ENCODE measurements at regions not wholly inside any gene's neighbourhood (a gene's known extent, or its start where the extent isn't known, plus 50 kb on each side); places are given as distances from the start of the nearest gene placed in this dataset.

- no peak for DNase-seq (ENCODE audit: low read depth in 2 of 2, low spot score in 1 of 2)
These were observed 311.0 kb downstream of the AGTPBP1 start for GRCh38 chr9:85430659-85431338.

- no peak for DNase-seq (ENCODE audit: low read depth in 2 of 2, low spot score in 1 of 2)
These were observed 313.5 kb downstream of the AGTPBP1 start for GRCh38 chr9:85428230-85428629.

GRCh38 chr9:85427772-85428171 lies 314.0 kb downstream of the AGTPBP1 start:
- DNase-seq (ENCODE audit: low read depth in 2 of 2, low spot score in 1 of 2) = no peak

GRCh38 chr9:85425153-85425611 lies 316.6 kb downstream of the AGTPBP1 start:
- DNase-seq (ENCODE audit: low read depth in 2 of 2, low spot score in 1 of 2) = no peak

- no peak for DNase-seq (ENCODE audit: low read depth in 2 of 2, low spot score in 1 of 2)
These were observed 318.3 kb downstream of the AGTPBP1 start for GRCh38 chr9:85423422-85423821.

GRCh38 chr9:85421641-85422040 lies 320.1 kb downstream of the AGTPBP1 start:
- no peak for DNase-seq (ENCODE audit: low read depth in 2 of 2, low spot score in 1 of 2)

- DNase-seq (ENCODE audit: low read depth in 2 of 2, low spot score in 1 of 2) = no peak
These were observed 321.0 kb downstream of the AGTPBP1 start for GRCh38 chr9:85420750-85421149.

- no peak for DNase-seq (ENCODE audit: low read depth in 2 of 2, low spot score in 1 of 2)
These were observed 324.1 kb downstream of the AGTPBP1 start for GRCh38 chr9:85417674-85418073.

- DNase-seq (ENCODE audit: low read depth in 2 of 2, low spot score in 1 of 2) = no peak
These were observed 325.0 kb downstream of the AGTPBP1 start for GRCh38 chr9:85416715-85417114.

GRCh38 chr9:85414390-85414789 lies 327.4 kb downstream of the AGTPBP1 start:
- no peak for DNase-seq (ENCODE audit: low read depth in 2 of 2, low spot score in 1 of 2)

- DNase-seq (ENCODE audit: low read depth in 2 of 2, low spot score in 1 of 2) = no peak
These were observed 333.3 kb downstream of the AGTPBP1 start for GRCh38 chr9:85408494-85408893.

- no peak for DNase-seq (ENCODE audit: low read depth in 2 of 2, low spot score in 1 of 2)
These were observed 336.2 kb downstream of the AGTPBP1 start for GRCh38 chr9:85405566-85405950.

GRCh38 chr9:85404911-85405565 lies 336.7 kb downstream of the AGTPBP1 start:
- DNase-seq (ENCODE audit: low read depth in 2 of 2, low spot score in 1 of 2) = no peak

GRCh38 chr9:85402551-85402950 lies 339.2 kb downstream of the AGTPBP1 start:
- no peak for DNase-seq (ENCODE audit: low read depth in 2 of 2, low spot score in 1 of 2)

GRCh38 chr9:85401998-85402397 lies 339.8 kb downstream of the AGTPBP1 start:
- DNase-seq (ENCODE audit: low read depth in 2 of 2, low spot score in 1 of 2) = no peak

- DNase-seq (ENCODE audit: low read depth in 2 of 2, low spot score in 1 of 2) = no peak
These were observed 344.7 kb downstream of the AGTPBP1 start for GRCh38 chr9:85397005-85397404.

GRCh38 chr9:85392260-85392659 lies 349.5 kb downstream of the AGTPBP1 start:
- no peak for DNase-seq (ENCODE audit: low read depth in 2 of 2, low spot score in 1 of 2)

- no peak for DNase-seq (ENCODE audit: low read depth in 2 of 2, low spot score in 1 of 2)
These were observed 363.9 kb downstream of the AGTPBP1 start for GRCh38 chr9:85377731-85378289.

GRCh38 chr9:85368781-85369180 lies 373.0 kb downstream of the AGTPBP1 start:
- no peak for DNase-seq (ENCODE audit: low read depth in 2 of 2, low spot score in 1 of 2)

GRCh38 chr9:85359161-85359560 lies 382.6 kb downstream of the AGTPBP1 start:
- DNase-seq (ENCODE audit: low read depth in 2 of 2, low spot score in 1 of 2) = no peak

GRCh38 chr9:85349046-85349445 lies 392.7 kb downstream of the AGTPBP1 start:
- DNase-seq (ENCODE audit: low read depth in 2 of 2, low spot score in 1 of 2) = no peak

GRCh38 chr9:85347541-85347940 lies 394.2 kb downstream of the AGTPBP1 start:
- no peak for DNase-seq (ENCODE audit: low read depth in 2 of 2, low spot score in 1 of 2)

GRCh38 chr9:85344901-85345300 lies 396.9 kb downstream of the AGTPBP1 start:
- DNase-seq (ENCODE audit: low read depth in 2 of 2, low spot score in 1 of 2) = no peak
